Keratinocyte (primary cell): ENCODE measurements at regions not wholly inside any gene's neighbourhood (a gene's known extent, or its start where the extent isn't known, plus 50 kb on each side); places are given as distances from the start of the nearest gene placed in this dataset.

Experiments used
- DNase-seq: peaks from one replicate; pipeline ENCODE4 v3.0.0-alpha.2; 2011; ENCODE audit warnings: low read depth, missing footprints, low spot score
- FAIRE-seq: peaks from 2 replicates; lab custom pipeline; 2011; peaks lifted over from hg19 to GRCh38; lab: Jason Lieb, UNC
- H2AFZ ChIP-seq: 2 replicates; pipeline ENCODE4 v1.6.0; 2012; ENCODE audit warnings: low read length, control low read depth, inconsistent platforms; ENCODE audit not compliant: control insufficient read depth
- H3K27ac ChIP-seq: 2 replicates; pipeline ENCODE4 v1.5.1; 2011; ENCODE audit warnings: low read length; ENCODE audit not compliant: control insufficient read depth, insufficient read depth
- H3K27me3 ChIP-seq: 3 replicates; pipeline ENCODE4 v1.6.0; 2011; ENCODE audit warnings: low read length; ENCODE audit not compliant: control insufficient read depth, insufficient read depth; ENCODE audit errors: extremely low read depth
- H3K36me3 ChIP-seq, 2 experiments: 2 replicates in 1 of 2; 3 replicates in 1 of 2; pipeline ENCODE4 v1.5.1; 2011; ENCODE audit warnings: low read length in 2 of 2, mild to moderate bottlenecking in 1 of 2; ENCODE audit not compliant: control insufficient read depth in 2 of 2, insufficient read depth in 2 of 2; ENCODE audit errors: extremely low read depth in 1 of 2
- H3K4me1 ChIP-seq: 3 replicates; pipeline ENCODE4 v1.5.1; 2011; ENCODE audit warnings: low read length; ENCODE audit not compliant: control insufficient read depth, insufficient read depth; ENCODE audit errors: extremely low read depth
- H3K4me2 ChIP-seq: 3 replicates; pipeline ENCODE4 v1.6.0; 2011; ENCODE audit warnings: low read depth, low read length; ENCODE audit not compliant: control insufficient read depth, insufficient read depth; ENCODE audit errors: extremely low read depth
- H3K4me3 ChIP-seq, 3 experiments: fragments of 200-600 bp in 1 of 3; sonication (generic) in 1 of 3; 2 replicates in 2 of 3; 3 replicates in 1 of 3; pipeline ENCODE4 v1.5.1; 2011 to 2016; ENCODE audit warnings: low read length in 3 of 3, mild to moderate bottlenecking in 3 of 3, control low read depth in 2 of 3, inconsistent platforms in 1 of 3, low read depth in 1 of 3, mixed read lengths in 1 of 3, mixed run types in 1 of 3, moderate library complexity in 1 of 3; ENCODE audit not compliant: control insufficient read depth in 2 of 3, insufficient read depth in 2 of 3; ENCODE audit errors: extremely low read depth in 1 of 3
- H3K79me2 ChIP-seq: 2 replicates; pipeline ENCODE4 v1.6.0; 2012; ENCODE audit warnings: low read length; ENCODE audit not compliant: control insufficient read depth, insufficient read depth
- H3K9ac ChIP-seq: 3 replicates; pipeline ENCODE4 v1.6.0; 2011; ENCODE audit warnings: low read length; ENCODE audit not compliant: control insufficient read depth, insufficient read depth; ENCODE audit errors: extremely low read depth
- H3K9me1 ChIP-seq: 3 replicates; pipeline ENCODE4 v1.6.0; 2011; ENCODE audit warnings: low read length; ENCODE audit not compliant: control insufficient read depth, insufficient read depth; ENCODE audit errors: extremely low read depth
- H3K9me3 ChIP-seq: 2 replicates; pipeline ENCODE4 v1.5.1; 2012; ENCODE audit warnings: low read depth, low read length; ENCODE audit not compliant: control insufficient read depth
- H4K20me1 ChIP-seq: 3 replicates; pipeline ENCODE4 v1.6.0; 2011; ENCODE audit warnings: low read length; ENCODE audit not compliant: control insufficient read depth, insufficient read depth; ENCODE audit errors: extremely low read depth
- CTCF ChIP-seq, 3 experiments: IDR thresholded peaks in 1 of 3; conservative IDR thresholded peaks in 1 of 3; optimal IDR thresholded peaks in 1 of 3; 2 replicates in 2 of 3; 3 replicates in 1 of 3; pipeline versions ENCODE3 to v1.5.1; 2011; ENCODE audit warnings: low read length in 3 of 3, mild to moderate bottlenecking in 3 of 3, moderate library complexity in 2 of 3, control low read depth in 1 of 3, inconsistent platforms in 1 of 3; ENCODE audit not compliant: insufficient read depth in 2 of 3; ENCODE audit errors: extremely low read depth in 1 of 3
- EZH2 ChIP-seq: IDR thresholded peaks from one replicate; pipeline ENCODE4 v1.6.1; 2012; ENCODE audit warnings: inconsistent platforms, mild to moderate bottlenecking, low read length, moderate library complexity
- dilution Hi-C: fragments of 300-500 bp; cut with MboI; formaldehyde crosslinking; loops from one replicate; pipeline ENCODE4 v1.7.0; 2020; ENCODE audit warnings: low sequenced_read_pairs; ENCODE audit not compliant: extremely low pct_ligation_motif_present

GRCh38 chr1:4495809-4496208, 158.6 kb upstream of the AJAP1 start:
- Histone ChIP-seq H3K27ac (no peak overlapping the region), H2AFZ (no peak overlapping the region), H3K79me2 (no peaks in the 10 kb centered on the region), H3K9me3 (peaks cover 13% of the 10 kb centered on the region), H3K9ac (no peak overlapping the region), H3K9me1 (no peaks in the 10 kb centered on the region), H3K4me3 (no peak overlapping the region), H3K36me3 (no peaks in the 10 kb centered on the region), H3K27me3 (no peaks in the 10 kb centered on the region), H3K4me2 (no peak overlapping the region), H3K4me1 (no peaks in the 10 kb centered on the region), H4K20me1 (no peaks in the 10 kb centered on the region)
- no peak for FAIRE-seq
- DNase-seq: no peak
- dilution Hi-C loops: no loop called here
- no peak for TF ChIP-seq EZH2
- TF ChIP-seq CTCF (optimal IDR thresholded peaks at IDR 0.05 in 1 of 3, IDR thresholded peaks at IDR 0.05 in 1 of 3, conservative IDR thresholded peaks at IDR 0.05 in 1 of 3; ENCODE audit: extremely low read depth in 1 of 3, insufficient read depth in 2 of 3, low read length in 3 of 3): no peak

GRCh38 chr1:4500441-4500840, 154.0 kb upstream of the AJAP1 start:
- Histone ChIP-seq H3K27me3 (no peaks in the 10 kb centered on the region), H3K79me2 (no peaks in the 10 kb centered on the region), H3K4me2 (no peak overlapping the region), H3K9me1 (no peaks in the 10 kb centered on the region), H3K36me3 (no peaks in the 10 kb centered on the region), H3K9ac (no peak overlapping the region), H3K4me3 (no peak overlapping the region), H3K4me1 (no peaks in the 10 kb centered on the region), H2AFZ (no peak overlapping the region), H3K9me3 (peaks cover 15% of the 10 kb centered on the region), H4K20me1 (no peaks in the 10 kb centered on the region), H3K27ac (no peak overlapping the region)
- no peak for DNase-seq
- TF ChIP-seq CTCF (optimal IDR thresholded peaks at IDR 0.05 in 1 of 3, IDR thresholded peaks at IDR 0.05 in 1 of 3, conservative IDR thresholded peaks at IDR 0.05 in 1 of 3; ENCODE audit: extremely low read depth in 1 of 3, insufficient read depth in 2 of 3, low read length in 3 of 3) (no peak), EZH2 (no peak)
- dilution Hi-C loops: no loop called here
- no peak for FAIRE-seq
